Omental fat pad (tissue), 3 donors: ENCODE measurements at regions not wholly inside any gene's neighbourhood (a gene's known extent, or its start where the extent isn't known, plus 50 kb on each side); places are given as distances from the start of the nearest gene placed in this dataset. TPM values are rescaled to one million over a fixed set of nuclear protein-coding genes. Genes with fewer than 3 reads are reported as not detected.

Experiments used
- ATAC-seq: fragments of 150-250 bp; one replicate; pipeline ENCODE4 v1.9.1; 2016; ENCODE audit warnings: mild to moderate bottlenecking, moderate library complexity; ENCODE audit not compliant: low FRiP score
- DNase-seq: peaks from one replicate; pipeline ENCODE4 v3.0.0-alpha.2; 2019; ENCODE audit warnings: low spot score
- CTCF ChIP-seq, 3 donors: fragments of 450-650 bp; IDR thresholded peaks; one replicate each; pipeline ENCODE4 v1.5.1; 2016 to 2017; ENCODE audit warnings: antibody characterized with exemption in 3 of 3, mild to moderate bottlenecking in 3 of 3, moderate library complexity in 2 of 3
- small RNA-seq: library from RNA; depleted of rRNA; stranded (forward); fragments of <200 nt; gene quantifications from one replicate; pipeline ENCODE3, GENCODE V24; 2016

GRCh38 chr6:114404339-114404955 is 61.6 kb upstream of the HS3ST5 start:
- no peak for TF ChIP-seq CTCF (IDR thresholded peaks at IDR 0.05)
- ATAC-seq, result no peak
- no peak for DNase-seq

- DNase-seq, result no peak
- ATAC-seq, result no peak
- no peak for TF ChIP-seq CTCF (IDR thresholded peaks at IDR 0.05)
These were observed 61.0 kb upstream of the HS3ST5 start for GRCh38 chr6:114403858-114404257.

GRCh38 chr6:114398481-114398880 is 55.7 kb upstream of the HS3ST5 start:
- ATAC-seq (no peak), DNase-seq (no peak)
- TF ChIP-seq CTCF (IDR thresholded peaks at IDR 0.05), result no peak

Small RNA genes in the stretch of these regions (small RNA-seq; reads per million reads assigned to genes)
- not detected for gene AL606845.1
- gene RNU6-475P, result not detected
